Inflammatory macrophage treated with lipopolysaccharide for 1 hour (primary cell): ENCODE measurements at regions not wholly inside any gene's neighbourhood (a gene's known extent, or its start where the extent isn't known, plus 50 kb on each side); places are given as distances from the start of the nearest gene placed in this dataset.

Source experiments
- DNase-seq, 2 donors: peaks; one replicate each; pipeline ENCODE4 v3.0.0-alpha.2; 2020 to 2022

GRCh38 chr10:36354633-36355032 lies 712.5 kb upstream of the FZD8 start:
- DNase-seq: no peak

GRCh38 chr10:36351159-36351558 lies 709.1 kb upstream of the FZD8 start:
- no peak for DNase-seq

GRCh38 chr10:36349445-36350078 lies 707.5 kb upstream of the FZD8 start:
- DNase-seq: no peak

- DNase-seq: no peak
These were observed 703.7 kb upstream of the FZD8 start for GRCh38 chr10:36345807-36346206.

- DNase-seq: no peak
These were observed 703.1 kb upstream of the FZD8 start for GRCh38 chr10:36345175-36345533.

- DNase-seq: no peak
These were observed 702.4 kb upstream of the FZD8 start for GRCh38 chr10:36344240-36345174.

GRCh38 chr10:36342781-36343180 lies 700.7 kb upstream of the FZD8 start:
- DNase-seq: no peak

GRCh38 chr10:36341471-36341870 lies 699.4 kb upstream of the FZD8 start:
- no peak for DNase-seq

- no peak for DNase-seq
These were observed 694.2 kb upstream of the FZD8 start for GRCh38 chr10:36336315-36336714.

GRCh38 chr10:36333446-36333845 lies 691.4 kb upstream of the FZD8 start:
- no peak for DNase-seq

GRCh38 chr10:36332926-36333325 lies 690.8 kb upstream of the FZD8 start:
- DNase-seq: no peak

- no peak for DNase-seq
These were observed 689.0 kb upstream of the FZD8 start for GRCh38 chr10:36331121-36331520.

- DNase-seq: no peak
These were observed 683.7 kb upstream of the FZD8 start for GRCh38 chr10:36325815-36326214.

GRCh38 chr10:36324831-36325230 lies 682.7 kb upstream of the FZD8 start:
- DNase-seq: no peak

GRCh38 chr10:36313142-36313541 lies 671.0 kb upstream of the FZD8 start:
- DNase-seq: no peak

GRCh38 chr10:36303896-36304295 lies 661.8 kb upstream of the FZD8 start:
- no peak for DNase-seq

- no peak for DNase-seq
These were observed 660.0 kb upstream of the FZD8 start for GRCh38 chr10:36302086-36302485.

GRCh38 chr10:36301539-36301938 lies 659.4 kb upstream of the FZD8 start:
- DNase-seq: no peak

GRCh38 chr10:36301139-36301538 lies 659.0 kb upstream of the FZD8 start:
- no peak for DNase-seq

- no peak for DNase-seq
These were observed 641.7 kb upstream of the FZD8 start for GRCh38 chr10:36283827-36284226.

GRCh38 chr10:36281831-36282331 lies 639.8 kb upstream of the FZD8 start:
- DNase-seq: no peak

- no peak for DNase-seq
These were observed 638.9 kb upstream of the FZD8 start for GRCh38 chr10:36280890-36281499.

GRCh38 chr10:36280321-36280741 lies 638.2 kb upstream of the FZD8 start:
- no peak for DNase-seq

- no peak for DNase-seq
These were observed 636.1 kb upstream of the FZD8 start for GRCh38 chr10:36278176-36278575.
